ENCODE measurements at regions not wholly inside any gene's neighbourhood (a gene's known extent, or its start where the extent isn't known, plus 50 kb on each side); places are given as distances from the start of the nearest gene placed in this dataset.

DNA sequence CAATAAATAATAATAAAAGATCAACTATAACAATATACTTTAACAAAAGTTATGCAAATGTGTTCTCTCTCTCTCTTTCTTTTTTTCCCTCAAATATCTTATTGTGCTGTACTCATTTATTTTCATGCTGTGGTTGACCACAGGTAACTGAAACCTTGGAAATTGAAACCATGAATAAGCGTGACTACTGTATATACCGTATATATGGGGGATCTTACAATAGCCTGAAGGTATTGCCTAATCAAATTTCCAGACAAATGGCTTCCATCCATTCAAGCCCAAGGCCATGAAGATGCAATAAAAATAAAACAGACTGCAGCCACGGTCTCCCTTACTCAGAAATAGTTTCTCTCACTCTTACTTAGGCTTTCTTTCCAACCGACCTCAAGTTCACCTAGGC is 98.3 kb downstream of the SLITRK6 start:
- TF ChIP-seq POLR2A (IDR thresholded peaks at IDR 0.05; ENCODE audit: borderline replicate concordance, extremely low read depth, insufficient read depth, insufficient read length): no peak
- TF ChIP-seq, protein P1, sequence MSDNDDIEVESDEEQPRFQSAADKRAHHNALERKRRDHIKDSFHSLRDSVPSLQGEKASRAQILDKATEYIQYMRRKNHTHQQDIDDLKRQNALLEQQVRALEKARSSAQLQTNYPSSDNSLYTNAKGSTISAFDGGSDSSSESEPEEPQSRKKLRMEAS (IDR thresholded peaks at IDR 0.05): no peak
- TF ChIP-seq, protein P2, sequence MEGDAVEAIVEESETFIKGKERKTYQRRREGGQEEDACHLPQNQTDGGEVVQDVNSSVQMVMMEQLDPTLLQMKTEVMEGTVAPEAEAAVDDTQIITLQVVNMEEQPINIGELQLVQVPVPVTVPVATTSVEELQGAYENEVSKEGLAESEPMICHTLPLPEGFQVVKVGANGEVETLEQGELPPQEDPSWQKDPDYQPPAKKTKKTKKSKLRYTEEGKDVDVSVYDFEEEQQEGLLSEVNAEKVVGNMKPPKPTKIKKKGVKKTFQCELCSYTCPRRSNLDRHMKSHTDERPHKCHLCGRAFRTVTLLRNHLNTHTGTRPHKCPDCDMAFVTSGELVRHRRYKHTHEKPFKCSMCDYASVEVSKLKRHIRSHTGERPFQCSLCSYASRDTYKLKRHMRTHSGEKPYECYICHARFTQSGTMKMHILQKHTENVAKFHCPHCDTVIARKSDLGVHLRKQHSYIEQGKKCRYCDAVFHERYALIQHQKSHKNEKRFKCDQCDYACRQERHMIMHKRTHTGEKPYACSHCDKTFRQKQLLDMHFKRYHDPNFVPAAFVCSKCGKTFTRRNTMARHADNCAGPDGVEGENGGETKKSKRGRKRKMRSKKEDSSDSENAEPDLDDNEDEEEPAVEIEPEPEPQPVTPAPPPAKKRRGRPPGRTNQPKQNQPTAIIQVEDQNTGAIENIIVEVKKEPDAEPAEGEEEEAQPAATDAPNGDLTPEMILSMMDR (IDR thresholded peaks at IDR 0.05 in 2 of 3, conservative IDR thresholded peaks at IDR 0.05 in 1 of 3; ENCODE audit: borderline replicate concordance in 1 of 3, insufficient read depth in 1 of 3, low read depth in 2 of 3, low read length in 2 of 3): no peak
- TF ChIP-seq, protein P3, sequence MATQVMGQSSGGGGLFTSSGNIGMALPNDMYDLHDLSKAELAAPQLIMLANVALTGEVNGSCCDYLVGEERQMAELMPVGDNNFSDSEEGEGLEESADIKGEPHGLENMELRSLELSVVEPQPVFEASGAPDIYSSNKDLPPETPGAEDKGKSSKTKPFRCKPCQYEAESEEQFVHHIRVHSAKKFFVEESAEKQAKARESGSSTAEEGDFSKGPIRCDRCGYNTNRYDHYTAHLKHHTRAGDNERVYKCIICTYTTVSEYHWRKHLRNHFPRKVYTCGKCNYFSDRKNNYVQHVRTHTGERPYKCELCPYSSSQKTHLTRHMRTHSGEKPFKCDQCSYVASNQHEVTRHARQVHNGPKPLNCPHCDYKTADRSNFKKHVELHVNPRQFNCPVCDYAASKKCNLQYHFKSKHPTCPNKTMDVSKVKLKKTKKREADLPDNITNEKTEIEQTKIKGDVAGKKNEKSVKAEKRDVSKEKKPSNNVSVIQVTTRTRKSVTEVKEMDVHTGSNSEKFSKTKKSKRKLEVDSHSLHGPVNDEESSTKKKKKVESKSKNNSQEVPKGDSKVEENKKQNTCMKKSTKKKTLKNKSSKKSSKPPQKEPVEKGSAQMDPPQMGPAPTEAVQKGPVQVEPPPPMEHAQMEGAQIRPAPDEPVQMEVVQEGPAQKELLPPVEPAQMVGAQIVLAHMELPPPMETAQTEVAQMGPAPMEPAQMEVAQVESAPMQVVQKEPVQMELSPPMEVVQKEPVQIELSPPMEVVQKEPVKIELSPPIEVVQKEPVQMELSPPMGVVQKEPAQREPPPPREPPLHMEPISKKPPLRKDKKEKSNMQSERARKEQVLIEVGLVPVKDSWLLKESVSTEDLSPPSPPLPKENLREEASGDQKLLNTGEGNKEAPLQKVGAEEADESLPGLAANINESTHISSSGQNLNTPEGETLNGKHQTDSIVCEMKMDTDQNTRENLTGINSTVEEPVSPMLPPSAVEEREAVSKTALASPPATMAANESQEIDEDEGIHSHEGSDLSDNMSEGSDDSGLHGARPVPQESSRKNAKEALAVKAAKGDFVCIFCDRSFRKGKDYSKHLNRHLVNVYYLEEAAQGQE (IDR thresholded peaks at IDR 0.05; ENCODE audit: low read depth): no peak
- TF ChIP-seq, protein P4, sequence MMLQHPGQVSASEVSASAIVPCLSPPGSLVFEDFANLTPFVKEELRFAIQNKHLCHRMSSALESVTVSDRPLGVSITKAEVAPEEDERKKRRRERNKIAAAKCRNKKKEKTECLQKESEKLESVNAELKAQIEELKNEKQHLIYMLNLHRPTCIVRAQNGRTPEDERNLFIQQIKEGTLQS (IDR thresholded peaks at IDR 0.05): no peak
- TF ChIP-seq RAD21 (IDR thresholded peaks at IDR 0.05; ENCODE audit: low read depth): no peak

Data from HCT116 (cell line).